ENCODE measurements at regions not wholly inside any gene's neighbourhood (a gene's known extent, or its start where the extent isn't known, plus 50 kb on each side); places are given as distances from the start of the nearest gene placed in this dataset.

DNA sequence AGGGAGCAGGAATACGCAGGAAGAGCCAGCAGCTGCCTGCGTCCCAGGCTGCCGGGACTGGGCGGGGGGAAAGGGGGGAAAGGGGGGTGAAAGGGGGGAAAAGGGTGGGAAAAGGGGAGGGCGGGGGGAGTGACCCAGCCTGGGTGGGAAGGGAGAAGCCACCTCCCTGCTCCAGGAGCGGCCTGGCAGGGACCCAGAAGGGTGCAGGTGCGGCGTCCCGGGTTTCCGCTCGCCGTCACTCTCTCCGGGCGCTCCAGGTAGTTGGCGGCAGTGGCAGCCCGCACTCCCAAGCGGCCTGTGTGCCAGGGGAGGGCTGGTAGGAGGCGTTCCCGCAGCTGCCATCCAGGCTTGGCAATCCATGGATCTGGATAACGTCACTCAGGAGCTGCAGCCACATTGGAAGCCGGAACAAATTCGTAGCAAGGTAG is 141.0 kb upstream of the NGF start:
- TF ChIP-seq, protein P1, sequence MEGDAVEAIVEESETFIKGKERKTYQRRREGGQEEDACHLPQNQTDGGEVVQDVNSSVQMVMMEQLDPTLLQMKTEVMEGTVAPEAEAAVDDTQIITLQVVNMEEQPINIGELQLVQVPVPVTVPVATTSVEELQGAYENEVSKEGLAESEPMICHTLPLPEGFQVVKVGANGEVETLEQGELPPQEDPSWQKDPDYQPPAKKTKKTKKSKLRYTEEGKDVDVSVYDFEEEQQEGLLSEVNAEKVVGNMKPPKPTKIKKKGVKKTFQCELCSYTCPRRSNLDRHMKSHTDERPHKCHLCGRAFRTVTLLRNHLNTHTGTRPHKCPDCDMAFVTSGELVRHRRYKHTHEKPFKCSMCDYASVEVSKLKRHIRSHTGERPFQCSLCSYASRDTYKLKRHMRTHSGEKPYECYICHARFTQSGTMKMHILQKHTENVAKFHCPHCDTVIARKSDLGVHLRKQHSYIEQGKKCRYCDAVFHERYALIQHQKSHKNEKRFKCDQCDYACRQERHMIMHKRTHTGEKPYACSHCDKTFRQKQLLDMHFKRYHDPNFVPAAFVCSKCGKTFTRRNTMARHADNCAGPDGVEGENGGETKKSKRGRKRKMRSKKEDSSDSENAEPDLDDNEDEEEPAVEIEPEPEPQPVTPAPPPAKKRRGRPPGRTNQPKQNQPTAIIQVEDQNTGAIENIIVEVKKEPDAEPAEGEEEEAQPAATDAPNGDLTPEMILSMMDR (IDR thresholded peaks at IDR 0.05) = no peak
- no peak for TF ChIP-seq POLR2A (IDR thresholded peaks at IDR 0.05)

All from esophagus squamous epithelium (tissue), 4 donors.